GM23338 (cell line): ENCODE measurements at regions not wholly inside any gene's neighbourhood (a gene's known extent, or its start where the extent isn't known, plus 50 kb on each side); places are given as distances from the start of the nearest gene placed in this dataset.

Experiments
- ATAC-seq: fragments of 200-7000 bp; cut with Tn5 transposase; 3 replicates; pipeline ENCODE4 v1.9.1; 2020
- DNase-seq: peaks from one replicate; pipeline ENCODE4 v3.0.0-alpha.2; 2015; ENCODE audit warnings: low spot score
- H2AFZ ChIP-seq: fragments of 200-600 bp; sonication (generic); 2 replicates; pipeline ENCODE4 v1.8.0; 2016; ENCODE audit warnings: antibody characterized with exemption, mild to moderate bottlenecking, moderate library complexity
- H3F3A ChIP-seq: fragments of 200-600 bp; sonication (generic); replicated peaks from 2 replicates; pipeline ENCODE4 v1.8.0; 2017; ENCODE audit warnings: antibody characterized with exemption, mixed run types, low read depth
- H3K27ac ChIP-seq: fragments of 200-600 bp; sonication (generic); 2 replicates; pipeline ENCODE4 v1.6.1; 2016; ENCODE audit warnings: low read depth
- H3K27me3 ChIP-seq: fragments of 200-600 bp; sonication (generic); 2 replicates; pipeline ENCODE4 v1.8.0; 2016; ENCODE audit warnings: mild to moderate bottlenecking, mixed run types, moderate library complexity; ENCODE audit not compliant: insufficient read depth
- H3K36me3 ChIP-seq: fragments of 200-600 bp; sonication (generic); 2 replicates; pipeline ENCODE4 v1.8.0; 2016; ENCODE audit warnings: mild to moderate bottlenecking; ENCODE audit not compliant: insufficient read depth
- H3K4me1 ChIP-seq: fragments of 200-600 bp; sonication (generic); 2 replicates; pipeline ENCODE4 v1.8.0; 2016; ENCODE audit warnings: mild to moderate bottlenecking, moderate library complexity; ENCODE audit not compliant: insufficient read depth
- H3K4me2 ChIP-seq: fragments of 200-600 bp; sonication (generic); 2 replicates; pipeline ENCODE4 v1.7.1; 2017; ENCODE audit warnings: mixed run types
- H3K4me3 ChIP-seq: fragments of 200-600 bp; sonication (generic); 2 replicates; pipeline ENCODE4 v1.6.1; 2016; ENCODE audit warnings: mixed run types
- H3K79me2 ChIP-seq: fragments of 200-600 bp; sonication (generic); replicated peaks from 2 replicates; pipeline ENCODE4 v1.8.0; 2017; ENCODE audit warnings: mild to moderate bottlenecking; ENCODE audit not compliant: insufficient read depth
- H3K9me2 ChIP-seq: fragments of 200-600 bp; sonication (generic); 2 replicates; pipeline ENCODE4 v1.8.0; 2017; ENCODE audit not compliant: insufficient read depth
- H4K20me1 ChIP-seq: fragments of 200-600 bp; sonication (generic); replicated peaks from 2 replicates; pipeline ENCODE4 v1.8.0; 2017; ENCODE audit warnings: mild to moderate bottlenecking; ENCODE audit not compliant: insufficient read depth
- H3K27ac Mint-ChIP-seq: 2 replicates; pipeline ENCODE4 v1.8.0; 2020; ENCODE audit warnings: inconsistent platforms, mild to moderate bottlenecking, moderate library complexity, mixed read lengths
- H3K27me3 Mint-ChIP-seq: 3 replicates; pipeline ENCODE4 v1.8.0; 2022; ENCODE audit warnings: low read depth, mild to moderate bottlenecking, moderate library complexity, mixed read lengths, inconsistent platforms; ENCODE audit not compliant: insufficient read depth, poor library complexity
- H3K36me3 Mint-ChIP-seq: 3 replicates; pipeline ENCODE4 v1.8.0; 2021; ENCODE audit warnings: low read depth, mild to moderate bottlenecking, inconsistent platforms, moderate library complexity, mixed read lengths
- H3K4me1 Mint-ChIP-seq: 3 replicates; pipeline ENCODE4 v1.8.0; 2020; ENCODE audit warnings: mild to moderate bottlenecking, inconsistent platforms, mixed read lengths
- H3K4me3 Mint-ChIP-seq: 3 replicates; pipeline ENCODE4 v1.8.0; 2021; ENCODE audit warnings: moderate library complexity, mild to moderate bottlenecking, inconsistent platforms, mixed read lengths
- H3K9me3 Mint-ChIP-seq: 3 replicates; pipeline ENCODE4 v1.8.0; 2020; ENCODE audit warnings: moderate library complexity, mild to moderate bottlenecking, inconsistent platforms, mixed read lengths
- CREB1 ChIP-seq: fragments of 250-450 bp; sonication (Bioruptor Pico); IDR thresholded peaks from 2 replicates; pipeline ENCODE4 v1.5.0; 2020; ENCODE audit warnings: low read depth, mild to moderate bottlenecking, moderate library complexity
- EZH2phosphoT487 ChIP-seq: fragments of 200-600 bp; sonication (generic); IDR thresholded peaks from one replicate; pipeline ENCODE4 v1.8.1; 2018; ENCODE audit warnings: antibody characterized with exemption; ENCODE audit not compliant: unreplicated experiment
- JUNB ChIP-seq: IDR thresholded peaks from one replicate; pipeline ENCODE4 v1.6.1; 2016; ENCODE audit warnings: antibody characterized with exemption; ENCODE audit not compliant: unreplicated experiment
- NANOG ChIP-seq: IDR thresholded peaks from 2 replicates; pipeline ENCODE4 v1.6.1; 2016; ENCODE audit warnings: antibody characterized with exemption, borderline replicate concordance
- POLR2AphosphoS5 ChIP-seq: IDR thresholded peaks from 2 replicates; pipeline ENCODE4 v1.6.1; 2016; ENCODE audit warnings: antibody characterized with exemption, low read depth
- STAT1 ChIP-seq: IDR thresholded peaks from one replicate; pipeline ENCODE4 v1.6.1; 2016; ENCODE audit warnings: antibody characterized with exemption; ENCODE audit not compliant: unreplicated experiment
- ZNF114 ChIP-seq: fragments of 250-450 bp; sonication (Bioruptor Pico); IDR thresholded peaks from 2 replicates; pipeline ENCODE4 v1.5.0; 2020; ENCODE audit warnings: mild to moderate bottlenecking, moderate library complexity
- ZNF331 ChIP-seq: fragments of 250-450 bp; sonication (Bioruptor Pico); IDR thresholded peaks from 2 replicates; pipeline ENCODE4 v1.5.0; 2020; ENCODE audit warnings: low read depth, mild to moderate bottlenecking, moderate library complexity
- TF ChIP-seq, protein P1 (sequence below), 2 experiments: fragments of 200-600 bp in 1 of 2; sonication (generic) in 1 of 2; conservative IDR thresholded peaks; 2 replicates each; pipeline versions ENCODE4 v1.5.1 to v1.6.1; 2016 to 2017; ENCODE audit warnings: antibody characterized with exemption in 2 of 2, low read depth in 2 of 2, mild to moderate bottlenecking in 2 of 2, moderate library complexity in 1 of 2
- TF ChIP-seq, protein P2 (sequence below): IDR thresholded peaks from one replicate; pipeline ENCODE4 v1.6.1; 2018; ENCODE audit warnings: antibody characterized with exemption; ENCODE audit not compliant: unreplicated experiment
- TF ChIP-seq, protein P3 (sequence below): IDR thresholded peaks from 2 replicates; pipeline ENCODE4 v1.6.1; 2016; ENCODE audit warnings: antibody characterized with exemption

DNA sequence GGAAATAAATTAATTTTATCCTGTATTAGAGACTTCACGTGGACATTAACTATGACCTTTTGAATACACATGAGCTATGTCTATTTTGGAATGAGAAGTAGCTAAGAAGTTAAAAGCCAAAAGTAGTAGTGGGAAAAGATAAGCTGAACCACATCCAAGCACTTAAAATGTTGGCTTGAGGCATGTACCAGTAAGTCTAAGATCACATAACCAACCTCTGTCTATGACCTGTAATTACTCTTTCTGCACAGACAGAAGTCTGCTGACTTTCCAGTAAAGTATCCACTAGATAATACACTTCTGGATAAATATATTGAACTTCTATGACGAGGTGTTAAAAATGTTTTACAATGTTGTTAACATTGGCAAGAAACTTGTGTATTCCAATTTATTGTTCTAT is 68.7 kb downstream of the LIG4 start:
- H3K4me1 ChIP-seq = no peaks in the 10 kb centered on the region
- H3K27ac ChIP-seq = no peak overlapping the region
- Mint-ChIP-seq H3K4me3 (no peak overlapping the region), H3K4me1 (peaks cover 4% of the 10 kb centered on the region; the same call in 1 of the 3 replicates), H3K27me3 (no peaks in the 10 kb centered on the region), H3K36me3 (no peaks in the 10 kb centered on the region), H3K9me3 (peaks cover 5% of the 10 kb centered on the region; the same call in 2 of the 3 replicates), H3K27ac (no peak overlapping the region)
- no peak for DNase-seq
- H4K20me1 ChIP-seq = no peaks in the 10 kb centered on the region
- no peak overlapping the region for H3K4me3 ChIP-seq
- H3K9me2 ChIP-seq = no peaks in the 10 kb centered on the region
- H3K27me3 ChIP-seq = no peaks in the 10 kb centered on the region
- ATAC-seq = no peak
- H2AFZ ChIP-seq = no peak overlapping the region
- no peak overlapping the region for H3K4me2 ChIP-seq
- H3K79me2 ChIP-seq = no peaks in the 10 kb centered on the region
- H3K36me3 ChIP-seq = no peaks in the 10 kb centered on the region
- TF ChIP-seq ZNF331 (CRISPR knock-in tag) = no peak
- TF ChIP-seq ZNF114 (CRISPR knock-in tag) = no peak
- TF ChIP-seq STAT1 = no peak
- no peak for TF ChIP-seq POLR2AphosphoS5
- TF ChIP-seq, protein P1, sequence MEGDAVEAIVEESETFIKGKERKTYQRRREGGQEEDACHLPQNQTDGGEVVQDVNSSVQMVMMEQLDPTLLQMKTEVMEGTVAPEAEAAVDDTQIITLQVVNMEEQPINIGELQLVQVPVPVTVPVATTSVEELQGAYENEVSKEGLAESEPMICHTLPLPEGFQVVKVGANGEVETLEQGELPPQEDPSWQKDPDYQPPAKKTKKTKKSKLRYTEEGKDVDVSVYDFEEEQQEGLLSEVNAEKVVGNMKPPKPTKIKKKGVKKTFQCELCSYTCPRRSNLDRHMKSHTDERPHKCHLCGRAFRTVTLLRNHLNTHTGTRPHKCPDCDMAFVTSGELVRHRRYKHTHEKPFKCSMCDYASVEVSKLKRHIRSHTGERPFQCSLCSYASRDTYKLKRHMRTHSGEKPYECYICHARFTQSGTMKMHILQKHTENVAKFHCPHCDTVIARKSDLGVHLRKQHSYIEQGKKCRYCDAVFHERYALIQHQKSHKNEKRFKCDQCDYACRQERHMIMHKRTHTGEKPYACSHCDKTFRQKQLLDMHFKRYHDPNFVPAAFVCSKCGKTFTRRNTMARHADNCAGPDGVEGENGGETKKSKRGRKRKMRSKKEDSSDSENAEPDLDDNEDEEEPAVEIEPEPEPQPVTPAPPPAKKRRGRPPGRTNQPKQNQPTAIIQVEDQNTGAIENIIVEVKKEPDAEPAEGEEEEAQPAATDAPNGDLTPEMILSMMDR (conservative IDR thresholded peaks at IDR 0.05; ENCODE audit: low read depth in 2 of 2) = no peak
- no peaks in the 10 kb centered on the region for H3F3A ChIP-seq

DNA sequence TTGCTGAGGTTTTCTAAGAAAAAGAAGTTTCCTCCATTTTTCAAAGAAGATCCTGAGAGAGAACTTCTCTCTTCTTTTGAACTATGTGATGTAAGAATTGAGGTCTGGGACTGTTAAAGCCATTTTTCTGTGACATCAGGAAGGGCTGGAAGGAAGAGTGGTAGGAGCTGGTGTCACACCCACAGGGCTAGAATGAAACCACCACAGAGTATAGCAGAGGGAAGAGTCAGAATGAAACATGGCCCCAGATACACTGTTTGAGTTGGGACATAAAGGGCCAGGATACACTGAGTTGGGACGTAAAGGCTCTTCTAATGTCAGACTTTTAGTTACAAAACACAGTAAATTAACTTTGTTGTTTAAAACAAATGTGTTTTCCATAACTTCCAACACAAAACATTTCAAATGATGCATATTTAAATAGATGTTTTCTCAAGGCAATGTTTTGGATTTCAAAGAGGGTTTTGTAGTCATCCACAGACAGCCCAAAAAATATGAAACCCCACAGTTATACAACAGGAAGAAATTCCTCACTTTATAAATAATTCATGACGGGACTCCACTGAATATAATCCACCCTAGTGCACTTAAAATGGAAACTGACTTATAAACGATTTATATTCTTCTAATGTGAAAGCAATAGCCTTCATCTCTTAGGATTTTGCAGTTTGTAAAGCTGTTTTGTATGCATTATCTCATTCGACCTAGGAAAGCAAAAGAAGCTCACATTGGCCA is 72.5 kb downstream of the LIG4 start:
- Histone ChIP-seq H3K27me3 (no peaks in the 10 kb centered on the region), H3K36me3 (no peaks in the 10 kb centered on the region), H3F3A (no peaks in the 10 kb centered on the region), H3K27ac (no peak overlapping the region), H3K9me2 (no peaks in the 10 kb centered on the region), H4K20me1 (no peaks in the 10 kb centered on the region), H3K79me2 (no peaks in the 10 kb centered on the region), H3K4me1 (no peaks in the 10 kb centered on the region), H3K4me2 (no peak overlapping the region), H2AFZ (no peak overlapping the region), H3K4me3 (no peak overlapping the region)
- Mint-ChIP-seq H3K27me3 (no peaks in the 10 kb centered on the region), H3K27ac (no peak overlapping the region), H3K9me3 (no peaks in the 10 kb centered on the region), H3K4me1 (peaks cover 4% of the 10 kb centered on the region; the same call in 1 of the 3 replicates), H3K36me3 (no peaks in the 10 kb centered on the region), H3K4me3 (no peak overlapping the region)
- DNase-seq = no peak
- ATAC-seq = no peak
- TF ChIP-seq ZNF114 (CRISPR knock-in tag) (no peak), CREB1 (CRISPR knock-in tag) (no peak), POLR2AphosphoS5 (no peak), ZNF331 (CRISPR knock-in tag) (no peak), NANOG (no peak), EZH2phosphoT487 (no peak), JUNB (no peak), STAT1 (no peak)
- TF ChIP-seq, protein P1 (conservative IDR thresholded peaks at IDR 0.05; ENCODE audit: low read depth in 2 of 2) = no peak
- TF ChIP-seq, protein P2, sequence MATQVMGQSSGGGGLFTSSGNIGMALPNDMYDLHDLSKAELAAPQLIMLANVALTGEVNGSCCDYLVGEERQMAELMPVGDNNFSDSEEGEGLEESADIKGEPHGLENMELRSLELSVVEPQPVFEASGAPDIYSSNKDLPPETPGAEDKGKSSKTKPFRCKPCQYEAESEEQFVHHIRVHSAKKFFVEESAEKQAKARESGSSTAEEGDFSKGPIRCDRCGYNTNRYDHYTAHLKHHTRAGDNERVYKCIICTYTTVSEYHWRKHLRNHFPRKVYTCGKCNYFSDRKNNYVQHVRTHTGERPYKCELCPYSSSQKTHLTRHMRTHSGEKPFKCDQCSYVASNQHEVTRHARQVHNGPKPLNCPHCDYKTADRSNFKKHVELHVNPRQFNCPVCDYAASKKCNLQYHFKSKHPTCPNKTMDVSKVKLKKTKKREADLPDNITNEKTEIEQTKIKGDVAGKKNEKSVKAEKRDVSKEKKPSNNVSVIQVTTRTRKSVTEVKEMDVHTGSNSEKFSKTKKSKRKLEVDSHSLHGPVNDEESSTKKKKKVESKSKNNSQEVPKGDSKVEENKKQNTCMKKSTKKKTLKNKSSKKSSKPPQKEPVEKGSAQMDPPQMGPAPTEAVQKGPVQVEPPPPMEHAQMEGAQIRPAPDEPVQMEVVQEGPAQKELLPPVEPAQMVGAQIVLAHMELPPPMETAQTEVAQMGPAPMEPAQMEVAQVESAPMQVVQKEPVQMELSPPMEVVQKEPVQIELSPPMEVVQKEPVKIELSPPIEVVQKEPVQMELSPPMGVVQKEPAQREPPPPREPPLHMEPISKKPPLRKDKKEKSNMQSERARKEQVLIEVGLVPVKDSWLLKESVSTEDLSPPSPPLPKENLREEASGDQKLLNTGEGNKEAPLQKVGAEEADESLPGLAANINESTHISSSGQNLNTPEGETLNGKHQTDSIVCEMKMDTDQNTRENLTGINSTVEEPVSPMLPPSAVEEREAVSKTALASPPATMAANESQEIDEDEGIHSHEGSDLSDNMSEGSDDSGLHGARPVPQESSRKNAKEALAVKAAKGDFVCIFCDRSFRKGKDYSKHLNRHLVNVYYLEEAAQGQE = no peak
- TF ChIP-seq, protein P3, sequence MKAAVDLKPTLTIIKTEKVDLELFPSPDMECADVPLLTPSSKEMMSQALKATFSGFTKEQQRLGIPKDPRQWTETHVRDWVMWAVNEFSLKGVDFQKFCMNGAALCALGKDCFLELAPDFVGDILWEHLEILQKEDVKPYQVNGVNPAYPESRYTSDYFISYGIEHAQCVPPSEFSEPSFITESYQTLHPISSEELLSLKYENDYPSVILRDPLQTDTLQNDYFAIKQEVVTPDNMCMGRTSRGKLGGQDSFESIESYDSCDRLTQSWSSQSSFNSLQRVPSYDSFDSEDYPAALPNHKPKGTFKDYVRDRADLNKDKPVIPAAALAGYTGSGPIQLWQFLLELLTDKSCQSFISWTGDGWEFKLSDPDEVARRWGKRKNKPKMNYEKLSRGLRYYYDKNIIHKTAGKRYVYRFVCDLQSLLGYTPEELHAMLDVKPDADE = no peak
